ACHN (cell line): ENCODE measurements at regions not wholly inside any gene's neighbourhood (a gene's known extent, or its start where the extent isn't known, plus 50 kb on each side); places are given as distances from the start of the nearest gene placed in this dataset.
A peak's percentile ranks its signal among the peaks of the same experiment; 100 is the strongest.
"Not testable (repeated sequence)": the region's sequence is repeated elsewhere in the genome, so short reads cannot be mapped to it uniquely, and the experiment has no call there.

ENCODE experiments used
- DNase-seq: peaks from one replicate; pipeline ENCODE4 v3.0.0-alpha.2; 2015
- in situ Hi-C: cut with HindIII; loops from 2 replicates; pipeline ENCODE4 v1.10.0; 2017; ENCODE audit warnings: low sequenced_read_pairs, low pct_ligation_motif_present, low pct_unique_long_range_greater_than_20kb

- in situ Hi-C loops: no loop called here
- DNase-seq: no peak
These were observed 112.0 kb upstream of the SLC7A14 start for GRCh38 chr3:170697908-170698307.

DNA sequence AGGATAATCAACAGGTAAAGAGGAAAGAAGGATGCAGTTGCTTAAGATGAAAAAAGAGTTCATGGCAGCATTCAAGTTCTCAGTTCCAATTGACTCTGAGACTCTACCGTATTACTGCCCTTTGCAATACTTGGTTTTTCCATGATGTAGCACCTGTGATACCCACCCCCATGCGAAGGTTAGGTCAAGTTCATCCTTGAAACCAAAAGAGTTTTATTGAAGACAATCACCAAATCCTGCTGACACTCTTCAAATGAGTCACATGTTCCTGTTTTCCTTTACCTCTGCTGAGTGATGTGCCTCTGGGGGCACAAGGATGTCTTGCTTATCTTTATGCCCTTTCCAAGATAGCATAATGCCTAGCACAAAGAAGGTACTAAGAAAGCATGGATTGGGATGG, 111.3 kb upstream of the SLC7A14 start:
- in situ Hi-C loops: no loop called here
- no peak for DNase-seq

GRCh38 chr3:170695486-170696064, 109.7 kb upstream of the SLC7A14 start:
- in situ Hi-C loops: no loop called here
- no peak for DNase-seq

- in situ Hi-C loops: no loop called here
- DNase-seq: no peak
These were observed 106.8 kb upstream of the SLC7A14 start for GRCh38 chr3:170692720-170693119.

- in situ Hi-C loops: no loop called here
- no peak for DNase-seq
These were observed 104.7 kb upstream of the SLC7A14 start for GRCh38 chr3:170690661-170690981.

DNA sequence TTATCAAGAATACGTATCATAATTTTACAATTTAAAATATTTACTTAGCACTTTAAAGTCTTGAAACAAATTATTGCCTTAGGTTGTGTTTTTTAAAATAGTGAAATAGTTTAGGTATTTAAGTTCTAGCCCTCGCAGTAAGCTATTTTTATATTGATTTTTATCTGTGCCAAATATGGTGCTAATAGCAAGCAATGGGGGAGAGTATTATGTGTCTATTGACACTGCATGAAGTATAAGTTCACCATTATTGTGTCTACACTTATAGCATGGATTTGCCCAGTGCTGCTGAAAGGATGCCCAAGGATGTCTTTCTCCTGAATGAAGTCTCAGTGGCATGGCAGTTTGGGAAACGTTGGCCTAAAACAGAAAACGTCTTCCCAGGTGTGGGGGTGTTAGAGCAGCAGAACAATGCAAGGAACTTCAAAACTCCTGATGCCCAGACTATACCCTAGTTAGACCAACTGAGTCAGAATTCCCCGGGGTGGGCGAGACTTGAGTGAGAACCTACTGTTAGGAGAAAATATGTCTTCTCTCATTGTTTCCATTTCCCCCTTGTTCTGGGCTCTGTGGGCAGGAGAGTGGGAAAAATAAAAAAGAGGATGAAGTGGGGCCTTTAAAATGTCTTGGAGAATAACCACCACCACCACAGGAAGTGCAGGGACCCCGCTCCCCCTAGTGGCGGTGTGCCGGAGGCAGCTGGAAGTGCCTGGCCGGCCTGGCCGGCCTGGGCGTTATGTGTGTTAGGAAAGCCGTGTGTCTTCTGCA, 104.2 kb upstream of the SLC7A14 start:
- in situ Hi-C loops: no loop called here
- DNase-seq: peak; percentile 68

- peak; percentile 94 for DNase-seq
- in situ Hi-C loops: no loop called here
These were observed 103.5 kb upstream of the SLC7A14 start for GRCh38 chr3:170689296-170689829.

GRCh38 chr3:170688222-170688621, 102.3 kb upstream of the SLC7A14 start:
- in situ Hi-C loops: not testable (repeated sequence)
- peak; percentile 53 for DNase-seq

DNA sequence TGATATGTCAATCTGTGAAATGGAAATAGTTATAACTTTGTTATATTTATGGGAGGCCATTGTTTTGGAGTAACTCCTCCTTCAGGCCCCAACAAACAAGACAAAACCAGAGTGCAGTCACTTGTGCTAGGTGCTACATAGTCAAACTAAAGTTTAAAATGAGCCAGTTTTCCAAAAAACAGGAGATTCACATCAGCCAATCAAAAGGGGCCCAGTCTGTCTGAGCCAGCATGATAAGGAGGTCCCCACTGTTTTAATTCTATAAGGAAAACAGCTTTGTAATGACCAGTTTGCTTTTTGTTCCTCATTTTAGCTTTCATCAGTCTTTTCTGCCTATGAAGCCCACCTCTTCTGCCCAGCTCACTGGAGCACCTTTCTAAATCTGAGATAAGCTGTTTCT, 94.7 kb upstream of the SLC7A14 start:
- in situ Hi-C loops: no loop called here
- DNase-seq: no peak

- no peak for DNase-seq
- in situ Hi-C loops: no loop called here
These were observed 93.3 kb upstream of the SLC7A14 start for GRCh38 chr3:170679190-170679589.

GRCh38 chr3:170670504-170670903, 84.6 kb upstream of the SLC7A14 start:
- in situ Hi-C loops: no loop called here
- DNase-seq: no peak

GRCh38 chr3:170662986-170663385, 77.1 kb upstream of the SLC7A14 start:
- in situ Hi-C loops, DNase-seq: not testable (repeated sequence)

GRCh38 chr3:170660139-170660538, 74.3 kb upstream of the SLC7A14 start:
- in situ Hi-C loops: no loop called here
- no peak for DNase-seq

DNA sequence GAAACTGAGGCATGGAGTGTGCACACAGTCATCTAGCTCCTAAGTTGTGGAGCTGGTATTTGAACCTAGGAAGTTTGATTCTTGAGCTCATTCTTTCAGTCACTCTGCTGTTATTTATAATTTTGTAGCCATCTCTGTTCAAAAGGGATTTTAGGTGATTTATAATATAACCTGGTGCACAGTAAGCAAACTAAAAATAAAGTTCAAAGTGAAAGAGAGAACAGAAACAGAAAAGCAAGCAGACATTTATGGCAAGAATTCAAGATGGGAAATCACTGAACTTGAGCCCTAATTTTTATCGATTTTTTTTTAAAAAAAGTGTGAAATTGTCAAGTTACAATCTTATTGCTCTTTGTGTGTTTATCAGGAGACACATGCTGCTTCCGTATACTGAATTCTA, 71.4 kb upstream of the SLC7A14 start:
- in situ Hi-C loops: no loop called here
- no peak for DNase-seq

- DNase-seq: no peak
- in situ Hi-C loops: no loop called here
These were observed 70.4 kb upstream of the SLC7A14 start for GRCh38 chr3:170656284-170656683.

- in situ Hi-C loops: no loop called here
- no peak for DNase-seq
These were observed 67.9 kb upstream of the SLC7A14 start for GRCh38 chr3:170653801-170654200.

DNA sequence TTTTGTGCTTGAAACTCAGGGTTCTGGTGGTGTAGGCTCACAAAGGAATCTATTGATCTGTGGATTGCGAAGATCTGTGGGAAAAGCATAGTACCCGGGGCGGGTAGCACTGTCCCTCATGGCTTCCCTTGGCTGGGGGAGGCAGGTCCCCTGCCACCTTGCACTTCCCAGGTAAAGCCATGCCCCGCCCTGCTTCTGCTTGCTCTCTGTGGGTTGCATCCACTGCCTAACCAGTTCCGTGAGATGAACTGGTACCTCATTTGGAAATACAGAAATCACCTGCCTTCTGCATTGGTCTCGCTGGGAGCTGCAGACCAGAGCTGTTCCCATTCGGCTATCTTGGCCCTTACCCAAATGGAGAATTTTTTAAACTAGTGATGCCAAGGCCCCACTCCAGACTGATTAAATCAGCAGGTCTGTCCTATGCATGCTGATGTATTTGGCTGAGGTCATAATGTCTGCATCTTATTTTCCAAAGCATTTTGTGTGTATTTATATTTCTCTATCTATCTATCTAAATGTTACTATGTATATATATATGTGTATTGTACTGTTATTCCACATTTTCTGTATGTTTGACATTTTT, 65.5 kb upstream of the SLC7A14 start:
- in situ Hi-C loops: no loop called here
- no peak for DNase-seq

DNA sequence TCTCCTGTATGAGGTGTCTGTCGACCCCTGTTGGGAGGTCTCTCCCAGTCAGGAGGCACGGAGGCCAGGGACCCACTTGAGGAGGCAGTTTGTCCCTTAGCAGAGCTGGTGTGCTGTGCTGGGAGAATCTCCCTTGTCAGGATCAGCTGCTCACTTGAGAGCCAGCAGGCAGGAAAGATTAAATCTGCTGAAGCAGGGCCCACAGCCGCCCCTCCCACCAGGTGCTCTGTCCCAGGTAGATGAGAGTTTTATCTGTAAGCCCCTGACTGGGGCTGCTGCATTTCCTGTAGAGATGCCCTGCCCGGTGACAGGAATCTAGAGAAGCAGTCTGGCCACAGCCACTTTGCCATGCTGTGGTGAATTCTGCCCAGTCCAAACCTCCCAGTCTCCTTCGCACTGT, 64.7 kb upstream of the SLC7A14 start:
- in situ Hi-C loops, DNase-seq: not testable (repeated sequence)

- in situ Hi-C loops: no loop called here
These were observed 58.8 kb upstream of the SLC7A14 start for GRCh38 chr3:170644711-170645110.

GRCh38 chr3:170643831-170644230, 58.0 kb upstream of the SLC7A14 start:
- in situ Hi-C loops: no loop called here
- no peak for DNase-seq

More at GRCh38 chr3:170644711-170645110, 58.8 kb upstream of the SLC7A14 start:
- DNase-seq: no peak
